ENCODE measurements at regions not wholly inside any gene's neighbourhood (a gene's known extent, or its start where the extent isn't known, plus 50 kb on each side); places are given as distances from the start of the nearest gene placed in this dataset.

GRCh38 chr10:47147186-47147585, 152.8 kb upstream of the GDF10 start:
- TF ChIP-seq, protein P1, sequence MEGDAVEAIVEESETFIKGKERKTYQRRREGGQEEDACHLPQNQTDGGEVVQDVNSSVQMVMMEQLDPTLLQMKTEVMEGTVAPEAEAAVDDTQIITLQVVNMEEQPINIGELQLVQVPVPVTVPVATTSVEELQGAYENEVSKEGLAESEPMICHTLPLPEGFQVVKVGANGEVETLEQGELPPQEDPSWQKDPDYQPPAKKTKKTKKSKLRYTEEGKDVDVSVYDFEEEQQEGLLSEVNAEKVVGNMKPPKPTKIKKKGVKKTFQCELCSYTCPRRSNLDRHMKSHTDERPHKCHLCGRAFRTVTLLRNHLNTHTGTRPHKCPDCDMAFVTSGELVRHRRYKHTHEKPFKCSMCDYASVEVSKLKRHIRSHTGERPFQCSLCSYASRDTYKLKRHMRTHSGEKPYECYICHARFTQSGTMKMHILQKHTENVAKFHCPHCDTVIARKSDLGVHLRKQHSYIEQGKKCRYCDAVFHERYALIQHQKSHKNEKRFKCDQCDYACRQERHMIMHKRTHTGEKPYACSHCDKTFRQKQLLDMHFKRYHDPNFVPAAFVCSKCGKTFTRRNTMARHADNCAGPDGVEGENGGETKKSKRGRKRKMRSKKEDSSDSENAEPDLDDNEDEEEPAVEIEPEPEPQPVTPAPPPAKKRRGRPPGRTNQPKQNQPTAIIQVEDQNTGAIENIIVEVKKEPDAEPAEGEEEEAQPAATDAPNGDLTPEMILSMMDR (IDR thresholded peaks at IDR 0.05) = no peak
- TF ChIP-seq POLR2A (IDR thresholded peaks at IDR 0.05) = no peak
- no peak for DNase-seq
- Histone ChIP-seq H3K4me1 (peaks cover 0 to 16% (median 4%) of the 10 kb centered on the region in 3 donors), H3K27me3 (no peaks in the 10 kb centered on the region), H3K36me3 (no peaks in the 10 kb centered on the region), H3K4me3 (no peak overlapping the region), H3K27ac (no peak overlapping the region), H3K9me3 (no peaks in the 10 kb centered on the region)
- intact Hi-C loops (cut with DNase I) = no loop called here

GRCh38 chr10:47150581-47150980, 149.4 kb upstream of the GDF10 start:
- intact Hi-C loops (cut with DNase I) = no loop called here
- Histone ChIP-seq H3K27me3 (no peaks in the 10 kb centered on the region), H3K36me3 (no peaks in the 10 kb centered on the region), H3K27ac (no peak overlapping the region), H3K4me3 (no peak overlapping the region), H3K4me1 (peaks cover 0 to 20% (median 4%) of the 10 kb centered on the region in 3 donors), H3K9me3 (peaks cover 0 to 11% (median 9%) of the 10 kb centered on the region in 3 donors)
- no peak for TF ChIP-seq POLR2A (IDR thresholded peaks at IDR 0.05)
- TF ChIP-seq, protein P1 (IDR thresholded peaks at IDR 0.05) = no peak
- WGBS, 2 donors = 62 to 68% methylated on average over 2 to 3 of the region's 3 CpGs
- no peak for DNase-seq

DNA sequence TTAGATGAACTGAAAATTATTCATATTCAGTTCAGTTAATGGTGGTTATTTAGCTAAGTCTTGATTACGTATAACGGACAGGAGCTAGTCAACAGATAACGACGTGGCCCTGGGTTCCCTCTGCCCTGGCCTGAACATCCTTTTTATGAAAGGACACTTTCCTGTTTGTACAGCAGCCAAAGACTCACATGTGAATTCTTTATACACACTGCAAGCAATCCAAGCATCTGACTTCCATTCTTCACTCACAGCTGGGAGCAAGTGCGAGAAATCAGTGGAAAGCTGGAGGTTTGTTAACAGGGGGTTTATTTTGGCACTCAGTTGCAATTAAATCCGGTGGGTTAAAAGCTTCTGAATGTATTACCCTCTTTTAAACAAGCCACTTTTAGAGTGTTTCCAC, 148.1 kb upstream of the GDF10 start:
- no peak overlapping the region for H3K27ac ChIP-seq
- no peak for DNase-seq
- 62 to 64% methylated on average over 6 of the region's 6 CpGs for WGBS, 2 donors
- H3K4me3 ChIP-seq = no peak overlapping the region
- TF ChIP-seq, protein P1 (IDR thresholded peaks at IDR 0.05) = no peak
- TF ChIP-seq POLR2A (IDR thresholded peaks at IDR 0.05) = no peak
- H3K4me1 ChIP-seq = peaks cover 0 to 7% (median 4%) of the 10 kb centered on the region in 3 donors
- intact Hi-C loops (cut with DNase I) = no loop called here
- peaks cover 0 to 11% (median 9%) of the 10 kb centered on the region in 3 donors for H3K9me3 ChIP-seq
- no peaks in the 10 kb centered on the region for H3K36me3 ChIP-seq
- H3K27me3 ChIP-seq = no peaks in the 10 kb centered on the region

DNA sequence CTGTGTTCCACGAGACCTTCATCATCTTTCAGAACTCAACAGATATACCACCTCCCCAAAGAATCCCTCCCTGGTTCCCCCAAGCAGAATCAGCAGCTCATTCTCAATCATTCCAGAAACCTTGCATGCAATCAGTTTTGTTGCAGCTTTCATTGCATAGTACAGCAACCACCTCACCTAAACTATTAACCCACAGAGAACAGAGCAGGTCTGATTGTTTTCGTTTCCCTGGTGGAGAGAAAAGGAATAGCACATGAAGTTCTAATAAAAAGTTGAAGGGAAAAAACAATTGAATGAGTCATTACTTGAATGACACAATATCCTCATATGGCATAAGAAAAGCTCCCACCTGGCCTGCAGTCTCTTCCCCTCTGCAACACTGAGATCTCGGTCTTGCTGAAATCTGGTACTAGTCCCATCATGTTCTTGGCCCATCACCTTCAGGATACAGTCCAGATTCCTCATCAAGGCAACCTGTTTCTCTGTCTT, 147.1 kb upstream of the GDF10 start:
- no peak for TF ChIP-seq POLR2A (IDR thresholded peaks at IDR 0.05)
- TF ChIP-seq, protein P1 (IDR thresholded peaks at IDR 0.05) = peak in 4 of 6 experiments; percentile 20 to 63 (median 38)

GRCh38 chr10:47154762-47155161, 145.2 kb upstream of the GDF10 start:
- TF ChIP-seq, protein P1 (IDR thresholded peaks at IDR 0.05) = no peak
- no peak for TF ChIP-seq POLR2A (IDR thresholded peaks at IDR 0.05)
- H3K4me3 ChIP-seq = no peak overlapping the region
- no peak for DNase-seq
- H3K27me3 ChIP-seq = peaks cover 0 to 3% (median 0%) of the 10 kb centered on the region in 4 donors
- H3K4me1 ChIP-seq = peaks cover 0 to 4% (median 0%) of the 10 kb centered on the region in 3 donors
- H3K36me3 ChIP-seq = no peaks in the 10 kb centered on the region
- H3K9me3 ChIP-seq = peaks cover 0 to 11% (median 9%) of the 10 kb centered on the region in 3 donors
- intact Hi-C loops (cut with DNase I) = no loop called here
- no peak overlapping the region for H3K27ac ChIP-seq

More for the DNA sequence above, 147.1 kb upstream of the GDF10 start:
- Histone ChIP-seq H3K36me3 (no peaks in the 10 kb centered on the region), H3K27me3 (no peaks in the 10 kb centered on the region), H3K27ac (no peak overlapping the region), H3K4me1 (peaks cover 0 to 4% (median 0%) of the 10 kb centered on the region in 3 donors), H3K9me3 (peaks cover 0 to 11% (median 9%) of the 10 kb centered on the region in 3 donors), H3K4me3 (no peak overlapping the region)
- intact Hi-C loops (cut with DNase I) = no loop called here
- 41 to 52% methylated on average over 3 of the region's 3 CpGs for WGBS, 2 donors
- DNase-seq = no peak
